Renal cortex interstitium (tissue), 11 donors: ENCODE measurements at regions not wholly inside any gene's neighbourhood (a gene's known extent, or its start where the extent isn't known, plus 50 kb on each side); places are given as distances from the start of the nearest gene placed in this dataset.
"Not testable (repeated sequence)": the region's sequence is repeated elsewhere in the genome, so short reads cannot be mapped to it uniquely, and the experiment has no call there.

Source experiments
- DNase-seq, 11 donors: peaks; one replicate each; pipeline ENCODE4 v3.0.0-alpha.2; 2013; ENCODE audit warnings: low read depth in 9 of 11, low spot score in 4 of 11; ENCODE audit errors: extremely low read depth in 1 of 11

DNA sequence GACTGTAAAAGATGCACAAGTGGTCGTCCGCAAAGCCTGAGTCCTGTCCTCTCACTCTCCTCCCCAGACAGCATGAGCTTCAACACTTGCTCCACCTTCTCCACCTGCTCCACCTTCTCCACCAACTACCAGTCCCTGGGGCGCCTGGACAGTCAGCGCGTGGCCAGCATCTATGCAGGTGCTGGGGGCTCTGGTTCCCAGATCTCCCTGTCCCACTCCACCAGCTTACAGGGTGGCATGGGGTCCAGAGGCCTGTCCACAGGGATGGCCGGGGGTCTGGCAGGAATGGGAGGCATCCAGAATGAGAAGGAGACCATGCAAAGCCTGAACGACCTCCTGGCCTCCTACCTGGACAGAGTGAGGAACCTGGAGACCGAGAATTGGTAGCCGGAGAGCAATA is 162.2 kb upstream of the NT5E start:
- no peak for DNase-seq

DNA sequence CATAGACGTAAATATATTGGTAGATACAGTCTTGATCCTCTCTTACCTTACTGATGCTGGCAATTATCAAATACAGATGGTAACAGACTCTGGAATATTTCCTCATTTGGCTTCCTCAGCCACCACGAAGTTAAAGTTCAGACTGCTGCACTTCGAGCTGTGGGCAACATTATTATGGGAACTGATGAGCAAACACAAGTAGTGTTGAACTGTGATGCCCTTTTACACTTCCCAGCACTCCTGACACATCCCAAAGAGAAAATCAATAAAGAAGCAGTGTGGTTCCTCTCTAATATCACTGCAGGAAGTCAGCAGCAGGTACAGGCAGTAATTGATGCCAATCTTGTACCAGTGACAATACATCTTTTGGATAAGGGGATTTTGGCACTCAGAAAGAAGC is 162.7 kb upstream of the NT5E start:
- no peak for DNase-seq

DNA sequence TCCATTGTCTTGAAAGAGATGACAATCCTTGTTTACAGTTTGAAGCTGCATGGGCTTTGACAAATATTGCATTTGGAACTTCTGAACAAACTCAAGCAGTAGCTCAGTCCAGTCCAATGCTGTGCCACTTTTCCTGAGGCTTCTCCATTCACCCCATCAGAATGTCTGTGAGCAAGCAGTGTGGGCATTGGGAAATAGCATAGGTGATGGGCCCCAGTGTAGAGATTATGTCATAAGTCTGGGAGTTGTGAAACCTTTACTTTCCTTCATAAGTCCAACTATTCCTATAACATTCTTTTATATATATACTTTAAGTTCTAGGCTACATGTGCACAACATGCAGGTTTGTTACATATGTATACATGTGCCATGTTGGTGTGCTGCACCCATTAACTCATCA is 163.4 kb upstream of the NT5E start:
- not testable (repeated sequence) for DNase-seq

DNA sequence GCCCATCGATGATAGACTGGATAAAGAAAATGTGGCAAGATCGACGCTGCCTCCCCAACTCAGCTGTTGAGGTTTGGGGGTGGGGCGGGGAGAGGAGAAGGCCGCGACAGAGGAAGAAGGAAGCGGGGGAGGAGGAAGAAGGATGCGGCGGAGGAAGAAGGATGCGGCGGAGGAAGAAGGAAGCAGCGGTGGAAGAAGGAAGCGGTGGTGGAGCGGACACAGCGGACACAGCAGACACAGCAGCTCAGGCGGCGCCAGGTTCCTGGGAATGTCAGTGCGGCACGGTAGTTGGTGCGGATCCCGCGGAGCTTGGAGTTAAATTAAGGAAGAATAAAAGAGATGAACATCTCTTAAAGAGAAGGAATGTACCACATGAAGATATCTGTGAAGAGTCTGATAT is 163.9 kb upstream of the NT5E start:
- no peak for DNase-seq

DNA sequence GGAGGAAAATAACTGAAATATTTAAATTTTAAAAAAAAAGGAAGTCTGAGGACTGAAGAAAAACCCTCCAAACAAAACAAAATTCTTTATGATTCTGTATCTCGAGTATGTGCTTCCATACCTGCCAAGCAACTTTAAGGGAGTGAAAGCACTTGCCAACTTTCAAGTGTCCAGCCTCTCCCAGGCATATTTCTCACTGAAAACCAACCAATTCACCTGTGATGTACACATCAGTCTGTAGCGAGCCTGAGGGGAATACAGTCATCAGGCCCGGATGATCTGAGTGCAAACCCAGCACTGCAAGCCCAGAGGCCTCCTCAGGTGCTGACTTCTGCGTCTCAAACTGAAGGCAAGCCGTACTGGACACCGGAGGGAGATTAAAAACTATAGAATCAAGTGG is 164.8 kb upstream of the NT5E start:
- DNase-seq, result no peak

DNA sequence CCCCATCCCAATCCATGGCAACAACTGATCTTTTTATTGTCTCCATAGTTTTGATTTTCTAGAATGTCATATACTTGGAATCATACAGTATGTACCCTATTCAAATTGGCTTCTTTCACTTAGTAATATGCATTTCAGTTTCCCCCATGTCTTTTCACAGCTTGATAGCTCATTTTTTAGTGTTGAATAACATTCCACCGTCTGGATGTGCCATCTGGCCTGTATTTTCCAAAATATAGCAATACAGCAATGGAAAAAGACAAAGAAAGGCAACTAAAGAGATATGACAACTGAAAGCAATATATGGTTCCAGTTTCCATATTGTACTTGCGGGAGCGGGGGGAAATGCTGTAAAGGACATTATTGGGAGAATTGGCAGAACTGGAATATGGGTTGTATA is 166.4 kb upstream of the NT5E start:
- no peak for DNase-seq

DNA sequence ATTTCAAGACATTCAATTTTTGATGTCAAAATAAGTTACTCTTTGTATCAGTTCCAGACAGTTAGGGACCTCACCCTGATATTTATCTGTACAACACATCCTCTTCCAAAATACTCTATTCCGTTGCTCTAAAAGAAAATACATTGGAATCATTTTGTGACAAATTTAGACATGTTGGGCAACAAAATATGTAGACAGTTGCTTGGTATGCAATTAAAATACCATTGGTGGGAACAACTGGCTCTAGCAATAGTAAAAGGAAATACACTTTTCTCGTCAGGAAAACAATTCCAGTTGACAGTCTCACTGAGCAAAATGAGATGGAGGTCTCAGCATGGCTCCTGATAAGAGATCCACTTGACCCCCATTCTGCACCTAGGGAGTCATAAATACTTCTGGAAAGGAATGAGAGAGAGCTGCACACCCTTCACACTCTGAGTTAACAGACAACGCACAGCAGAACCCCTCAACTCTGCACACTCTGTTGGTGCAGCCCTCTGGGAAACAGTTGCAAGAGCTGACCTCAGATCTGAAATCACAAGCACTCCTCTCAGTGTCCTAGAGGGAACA is 171.3 kb upstream of the NT5E start:
- DNase-seq, result no peak

DNA sequence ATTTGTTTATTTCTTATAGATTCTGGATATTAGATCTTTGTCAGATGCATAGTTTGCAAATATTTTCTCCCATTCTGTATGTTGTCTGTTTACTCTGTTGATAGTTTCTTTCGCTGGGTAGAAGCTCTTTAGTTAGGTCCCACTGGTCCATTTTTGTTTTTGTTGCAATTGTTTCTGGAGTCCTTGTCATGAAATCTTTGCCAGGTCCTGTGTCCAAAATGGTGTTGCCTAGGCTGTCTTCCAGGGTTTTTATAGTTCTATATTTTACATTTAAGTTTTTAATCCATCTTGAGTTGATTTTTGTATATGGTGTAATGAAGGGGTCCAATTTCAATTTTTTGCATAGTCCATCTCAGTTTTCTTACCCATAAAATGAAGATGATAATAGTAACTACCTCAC is 173.9 kb upstream of the NT5E start:
- not testable (repeated sequence) for DNase-seq

DNA sequence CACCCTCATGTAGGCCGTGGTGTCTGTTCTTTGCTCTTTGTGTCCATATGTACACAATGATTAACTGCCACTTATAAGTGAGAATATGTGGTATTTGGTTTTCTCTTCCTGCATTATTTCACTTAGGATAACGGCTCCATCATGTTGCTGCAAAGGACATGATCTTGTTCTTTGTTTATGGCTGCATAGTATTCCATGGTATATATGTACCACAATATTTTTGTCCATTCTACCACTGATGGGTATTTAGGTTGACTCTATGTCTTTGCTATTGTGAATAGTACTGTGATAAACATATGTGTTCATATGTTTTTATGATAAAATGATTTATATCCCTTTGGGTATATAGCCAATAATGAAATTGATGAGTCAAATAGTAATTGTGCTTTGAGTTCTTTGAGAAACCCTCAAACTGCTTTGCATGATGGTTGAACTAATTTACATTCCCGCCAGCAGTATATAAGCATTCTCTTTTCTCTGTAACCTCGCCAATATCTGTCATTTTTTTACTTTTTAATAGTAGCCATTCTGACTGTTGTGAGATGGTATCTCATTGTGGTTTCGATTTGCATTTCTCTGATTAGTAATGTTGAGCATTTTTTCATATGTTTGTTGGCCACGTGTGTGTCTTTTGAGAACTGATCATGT is 174.4 kb upstream of the NT5E start:
- DNase-seq, result no peak

DNA sequence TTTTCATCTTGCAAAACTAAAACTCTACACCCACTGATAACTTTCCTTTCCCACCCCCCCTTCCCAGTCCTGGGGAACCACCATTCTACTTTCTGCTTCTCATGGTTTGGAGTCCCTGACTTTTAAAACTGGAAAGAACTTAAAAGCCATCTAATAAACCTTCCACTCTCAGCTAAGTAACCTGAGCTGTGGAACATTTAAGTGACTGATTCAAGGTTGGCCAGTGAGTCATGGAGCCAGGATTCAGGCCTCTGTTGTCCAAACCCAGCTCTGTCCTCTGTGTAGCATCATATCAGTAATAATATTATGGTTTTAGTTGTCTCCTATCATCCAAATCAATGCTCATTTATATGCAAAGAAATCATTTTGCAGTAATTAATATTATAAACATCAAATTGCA is 176.0 kb upstream of the NT5E start:
- DNase-seq, result no peak

DNA sequence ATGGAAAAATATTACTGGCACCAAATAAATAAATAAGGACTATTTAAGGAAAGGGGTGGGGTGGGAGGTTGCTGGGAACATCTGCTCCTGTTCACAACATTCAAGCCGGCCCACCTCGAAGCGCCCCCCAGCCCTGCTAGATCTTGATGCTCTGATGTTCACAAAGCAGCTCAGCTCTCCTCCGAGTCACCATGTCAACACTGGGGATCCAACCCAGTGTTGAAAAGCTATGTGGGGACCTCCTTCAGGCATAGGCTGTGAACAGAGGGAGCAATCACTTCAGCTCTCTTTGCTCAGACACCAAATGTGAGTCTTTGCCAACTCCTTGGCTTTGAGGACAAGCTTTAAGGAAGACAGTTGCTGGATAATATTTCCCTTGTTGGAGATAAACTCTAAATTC is 176.8 kb upstream of the NT5E start:
- no peak for DNase-seq

DNA sequence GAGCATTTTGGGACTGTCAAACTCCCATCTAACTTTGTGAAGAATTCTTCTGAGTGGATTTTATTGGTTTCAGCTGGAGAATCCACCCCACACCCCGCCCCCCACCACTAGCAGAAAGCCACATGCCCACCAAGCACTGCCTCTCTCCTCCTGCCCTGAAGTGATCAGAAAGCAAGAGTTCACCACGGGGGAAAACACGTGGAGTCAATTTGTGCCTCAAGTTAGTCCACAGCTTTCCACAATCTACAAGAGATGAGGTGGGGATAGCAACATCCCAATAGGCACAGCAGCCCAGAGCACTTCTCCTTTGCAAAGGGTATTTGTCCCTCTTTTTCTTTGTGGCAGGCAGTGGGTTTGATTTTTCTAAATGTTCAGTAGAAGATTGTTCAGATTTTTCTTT is 177.3 kb upstream of the NT5E start:
- no peak for DNase-seq

DNA sequence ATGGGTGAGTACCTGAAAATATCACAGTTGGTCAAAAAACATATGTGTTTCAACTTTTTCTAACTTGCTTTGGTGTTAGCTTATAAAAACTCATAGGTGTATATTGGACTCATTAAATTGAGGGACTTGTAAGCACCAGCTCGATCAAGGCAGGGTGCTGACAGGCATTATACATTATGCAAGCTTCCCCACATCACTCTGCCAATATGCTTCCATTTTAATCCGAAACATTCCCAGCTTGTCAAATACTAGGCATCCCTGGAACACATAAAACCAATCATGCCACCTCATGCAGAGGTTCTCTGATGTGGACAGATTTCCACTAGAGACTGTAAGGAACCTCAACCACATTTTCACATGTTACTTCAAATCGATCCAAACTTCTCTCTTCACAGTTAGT is 187.3 kb upstream of the NT5E start:
- no peak for DNase-seq

DNA sequence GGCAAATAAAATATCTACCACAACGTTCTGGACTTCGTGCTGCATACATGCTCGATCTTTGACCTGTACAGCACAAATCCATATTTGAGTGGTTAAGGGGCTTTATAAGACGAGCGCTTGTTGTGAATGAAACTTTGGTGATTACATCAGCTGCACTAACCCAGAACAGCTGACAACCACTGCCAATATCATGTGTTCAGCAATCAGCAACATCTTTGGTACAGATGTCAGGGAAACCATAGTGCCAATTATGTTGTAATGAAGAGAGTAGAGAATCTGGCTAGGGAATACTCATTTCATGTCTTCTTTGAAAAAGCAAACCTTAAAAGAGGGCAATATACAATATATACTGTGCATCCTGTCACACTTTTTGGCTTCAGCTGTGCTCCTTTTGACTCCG is 188.6 kb upstream of the NT5E start:
- DNase-seq, result no peak

DNA sequence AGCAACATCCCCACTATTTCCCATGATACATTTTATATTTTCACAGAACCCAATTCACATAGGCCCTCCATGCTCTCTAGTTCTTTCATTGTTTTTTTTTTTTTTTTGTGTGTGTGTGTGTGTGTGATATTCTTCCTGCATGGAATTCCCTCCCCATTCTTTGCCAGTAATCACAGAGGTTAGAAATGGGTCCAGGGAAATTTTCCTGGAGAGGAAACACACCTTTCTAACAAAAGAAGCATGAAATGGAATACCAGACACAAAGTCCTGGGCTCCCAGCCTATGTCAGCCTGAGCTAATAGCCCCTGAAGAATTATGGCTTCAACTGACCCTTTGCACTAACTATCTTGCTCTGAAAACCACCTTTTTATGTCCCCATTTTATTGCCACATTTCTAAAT is 194.2 kb upstream of the NT5E start:
- no peak for DNase-seq

DNA sequence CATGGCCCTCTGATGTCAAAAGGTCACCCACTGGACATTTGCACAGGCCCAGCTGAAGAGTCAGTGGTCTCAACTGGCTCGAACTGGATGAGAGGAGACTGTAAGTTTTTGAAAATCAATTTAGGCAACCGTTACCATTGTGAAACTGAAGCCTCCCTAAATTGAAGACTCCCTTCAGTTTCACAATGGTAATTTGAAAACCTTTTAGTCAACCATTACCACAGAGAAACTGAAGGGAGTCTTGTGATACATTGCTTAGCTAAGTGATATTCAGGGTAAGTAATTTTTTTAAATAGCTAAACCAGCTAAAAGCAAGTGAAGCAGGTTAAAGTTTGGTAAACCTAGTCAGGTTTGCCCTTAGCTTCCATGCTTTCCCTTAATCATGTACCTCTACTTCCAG is 197.3 kb upstream of the NT5E start:
- no peak for DNase-seq

DNA sequence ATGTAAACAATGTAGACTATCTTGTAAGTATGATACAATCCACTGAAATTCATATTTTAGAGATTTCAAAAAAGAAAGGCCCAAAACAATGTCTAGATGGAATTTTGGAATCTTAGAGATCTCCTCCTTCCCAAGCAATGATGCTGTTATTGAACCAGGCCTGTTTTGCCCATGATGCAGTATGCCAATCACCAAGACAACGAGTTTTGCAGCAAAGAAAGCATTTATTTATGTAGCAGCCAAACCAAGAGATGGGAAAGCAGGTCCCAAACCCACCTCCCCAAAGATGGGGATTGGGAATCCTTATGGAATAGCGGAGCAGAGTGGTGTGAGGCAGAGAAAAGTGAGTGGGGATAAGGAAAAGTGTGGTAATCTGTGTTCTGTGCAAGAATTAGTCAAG is 197.8 kb upstream of the NT5E start:
- no peak for DNase-seq

DNA sequence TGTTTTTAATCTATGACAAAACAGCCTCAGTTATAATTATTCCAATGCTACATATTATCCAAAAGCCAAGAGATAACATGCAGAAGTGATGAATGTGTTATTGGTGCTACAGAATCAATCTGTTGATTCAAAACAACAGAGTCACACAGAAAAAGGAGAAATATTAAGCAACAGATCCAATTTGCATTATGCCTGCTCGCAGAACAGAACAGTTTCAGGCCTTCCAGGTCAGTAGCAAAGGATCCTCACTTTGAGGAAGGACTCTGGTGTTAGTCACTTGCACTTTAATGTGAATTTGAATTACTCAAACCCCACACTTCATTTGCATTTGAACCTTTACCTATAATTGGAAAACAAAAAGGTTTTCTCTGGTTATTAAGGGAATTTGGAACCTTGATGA is 198.6 kb upstream of the NT5E start:
- no peak for DNase-seq

DNA sequence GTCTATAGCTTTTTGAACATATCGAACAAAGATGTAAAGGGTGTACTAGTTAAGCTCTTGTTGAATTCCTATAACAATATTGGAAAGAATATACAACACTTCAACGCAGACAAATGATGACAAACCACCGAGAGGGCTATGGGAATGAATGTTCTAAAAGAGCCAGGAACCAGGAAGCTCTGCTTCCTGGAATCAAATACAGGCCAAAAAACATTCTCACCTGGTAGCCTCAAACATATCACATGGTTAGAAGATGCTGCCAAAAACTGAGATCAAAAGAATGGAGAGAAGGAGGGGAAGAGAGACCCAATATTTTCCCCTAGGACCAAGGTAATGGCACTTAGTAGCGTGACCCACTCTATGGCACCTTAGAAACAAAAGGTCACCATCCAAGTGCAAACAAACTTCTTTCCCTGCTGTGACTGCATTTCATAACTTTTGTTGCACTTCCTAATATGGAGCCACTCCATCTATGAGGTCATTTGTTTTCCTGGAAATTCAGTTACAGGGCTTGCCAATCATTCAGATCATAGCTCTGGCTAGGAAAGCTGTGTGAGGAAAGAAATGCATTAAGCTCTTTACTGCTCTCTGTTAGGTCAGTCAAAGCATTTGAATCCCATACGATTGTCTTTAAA is 199.2 kb upstream of the NT5E start:
- DNase-seq, result no peak

DNA sequence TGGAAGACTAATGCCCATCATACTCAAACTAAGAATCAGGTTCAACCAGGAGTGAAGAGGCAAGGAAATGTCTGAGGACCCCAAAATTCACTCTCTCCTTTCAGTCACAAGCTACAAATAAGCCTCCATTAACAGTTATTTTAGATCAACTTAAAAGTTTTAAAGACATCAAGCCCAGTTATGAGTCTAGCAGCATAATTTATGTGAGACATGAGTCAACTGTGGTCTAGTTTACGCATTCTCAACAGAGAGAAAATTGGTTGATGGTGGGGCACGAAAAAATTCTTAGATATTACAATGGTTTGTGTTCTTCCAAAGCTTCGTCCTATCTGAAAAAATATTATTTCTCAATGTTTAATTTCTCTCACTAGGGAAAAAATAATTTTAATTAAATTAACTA is 204.9 kb upstream of the NT5E start:
- DNase-seq, result no peak

DNA sequence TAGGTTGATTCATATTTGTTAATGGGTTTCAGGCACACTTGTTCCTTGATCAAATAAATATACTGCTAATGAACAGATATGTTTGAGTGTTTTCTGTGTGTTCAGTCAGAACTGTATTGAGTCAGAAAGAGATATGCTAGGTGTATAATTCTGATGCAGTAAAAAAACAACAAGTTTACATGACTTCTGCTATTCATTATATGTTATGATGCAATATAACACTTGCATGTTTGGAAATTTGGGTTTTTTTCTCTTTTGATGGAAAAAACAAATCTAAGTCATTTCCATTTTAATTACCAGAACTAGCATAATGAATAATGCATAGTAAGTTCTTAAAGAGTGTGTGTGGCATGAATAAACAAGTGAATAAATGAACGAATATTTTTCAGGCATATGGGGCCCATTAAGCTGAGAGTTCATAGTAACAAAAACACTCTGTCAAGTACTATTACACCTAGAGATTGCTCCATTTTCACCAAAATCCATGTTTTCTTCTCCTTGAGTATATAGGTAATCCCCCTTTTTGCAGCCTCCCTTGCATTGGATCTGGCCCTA is 208.3 kb upstream of the NT5E start:
- DNase-seq, result no peak
